GM12878 (cell line): ENCODE measurements at regions not wholly inside any gene's neighbourhood (a gene's known extent, or its start where the extent isn't known, plus 50 kb on each side); places are given as distances from the start of the nearest gene placed in this dataset.

Source experiments
- ATAC-seq: fragments of 200-7000 bp; cut with Tn5 transposase; 3 replicates; pipeline ENCODE4 v1.9.1; 2020; ENCODE audit warnings: mild to moderate bottlenecking, moderate library complexity
- BruUV-seq: library from RNA; stranded (reverse); fragments of 400-500 nt; replicated peaks from 2 replicates; lab custom pipeline; 2021; lab: Mats Ljungman, UMichigan
- CTCF ChIA-PET: fragments of 300-600 bp; sonication (Branson Sonifier 250); formaldehyde crosslinking; extraction: SDS; loops from one replicate; lab custom pipeline; 2021; ENCODE audit warnings: inconsistent platforms; lab: Yijun Ruan, JAX
- POLR2A ChIA-PET: fragments of 350-600 bp; formaldehyde crosslinking; extraction: SDS; loops from one replicate; lab custom pipeline; 2021; ENCODE audit warnings: inconsistent platforms; lab: Charles Lee
- RAD21 ChIA-PET: fragments of 300-600 bp; sonication (Branson Sonifier 250); formaldehyde crosslinking; loops from one replicate; lab custom pipeline; 2023; ENCODE audit warnings: antibody characterized with exemption; ENCODE audit not compliant: unreplicated experiment; lab: Charles Lee
- SMC1A ChIA-PET: fragments of 300-600 bp; sonication (Branson Sonifier 250); formaldehyde crosslinking; loops from one replicate; lab custom pipeline; 2023; ENCODE audit not compliant: unreplicated experiment, uncharacterized antibody; lab: Charles Lee
- DNase-seq: peaks from one replicate; pipeline ENCODE4 v3.0.0-alpha.2; 2011; ENCODE audit warnings: low read depth, low spot score
- FAIRE-seq: peaks from 3 replicates; lab custom pipeline; 2011; peaks lifted over from hg19 to GRCh38; lab: Jason Lieb, UNC
- H2AFZ ChIP-seq: 2 replicates; pipeline ENCODE4 v1.6.0; 2011; ENCODE audit warnings: low read depth, low read length, control low read depth; ENCODE audit not compliant: control insufficient read depth
- H3K27ac ChIP-seq: 2 replicates; pipeline ENCODE4 v1.5.1; 2011; ENCODE audit warnings: control low read depth; ENCODE audit not compliant: control insufficient read depth, insufficient read depth
- H3K27me3 ChIP-seq, 2 experiments: replicated peaks in 1 of 2; 2 replicates each; pipeline versions ENCODE4 v1.6.0 to v1.6.1; 2011; ENCODE audit warnings: low read length in 1 of 2; ENCODE audit not compliant: control insufficient read depth in 2 of 2, insufficient read depth in 2 of 2
- H3K36me3 ChIP-seq, 2 experiments: 2 replicates each; pipeline ENCODE4 v1.5.1; 2011; ENCODE audit warnings: low read length in 1 of 2; ENCODE audit not compliant: control insufficient read depth in 2 of 2, insufficient read depth in 2 of 2
- H3K4me1 ChIP-seq: 2 replicates; pipeline ENCODE4 v1.6.1; 2011; ENCODE audit warnings: mild to moderate bottlenecking, low read length, moderate library complexity, mixed read lengths; ENCODE audit not compliant: control insufficient read depth, insufficient read depth
- H3K4me2 ChIP-seq: 2 replicates; pipeline ENCODE4 v1.6.0; 2011; ENCODE audit warnings: control low read depth; ENCODE audit not compliant: control insufficient read depth, insufficient read depth
- H3K4me3 ChIP-seq: fragments of 200-600 bp; sonication (generic); 2 replicates; pipeline ENCODE4 v1.5.1; 2016
- H3K79me2 ChIP-seq: 2 replicates; pipeline ENCODE4 v1.6.0; 2011; ENCODE audit warnings: low read length; ENCODE audit not compliant: control insufficient read depth, insufficient read depth
- H3K9ac ChIP-seq: 2 replicates; pipeline ENCODE4 v1.8.0; 2011; ENCODE audit warnings: low read length, control low read depth, mixed read lengths; ENCODE audit not compliant: control insufficient read depth, insufficient read depth
- H3K9me3 ChIP-seq: replicated peaks from 3 replicates; pipeline ENCODE4 v1.5.1; 2011; ENCODE audit warnings: mild to moderate bottlenecking, low read length; ENCODE audit not compliant: control insufficient read depth, insufficient read depth
- H4K20me1 ChIP-seq: 2 replicates; pipeline ENCODE4 v1.6.0; 2011; ENCODE audit not compliant: control insufficient read depth, insufficient read depth
- BCL3 ChIP-seq: IDR thresholded peaks from 2 replicates; pipeline ENCODE4 v1.6.1; 2011; ENCODE audit warnings: borderline replicate concordance, low read depth, mild to moderate bottlenecking, moderate library complexity, low read length; ENCODE audit not compliant: insufficient read depth, poor library complexity, severe bottlenecking
- CREB1 ChIP-seq: IDR thresholded peaks from 2 replicates; pipeline ENCODE4 v1.6.1; 2012; ENCODE audit warnings: low read depth, mild to moderate bottlenecking, inconsistent platforms
- E2F8 ChIP-seq: fragments of 450-650 bp; IDR thresholded peaks from 2 replicates; pipeline ENCODE4 v1.6.1; 2018; ENCODE audit warnings: mild to moderate bottlenecking, low read depth, moderate library complexity; ENCODE audit not compliant: partially characterized antibody
- IRF5 ChIP-seq: fragments of 450-650 bp; IDR thresholded peaks from 2 replicates; pipeline ENCODE4 v1.6.1; 2017; ENCODE audit warnings: borderline replicate concordance
- JUNB ChIP-seq: IDR thresholded peaks from 2 replicates; pipeline ENCODE4 v1.6.1; 2016; ENCODE audit warnings: antibody characterized with exemption, mild to moderate bottlenecking
- KAT2A ChIP-seq: conservative IDR thresholded peaks from 2 replicates; pipeline ENCODE4 v1.6.1; 2011; ENCODE audit warnings: low read depth, low read length; ENCODE audit not compliant: control insufficient read depth
- PAX8 ChIP-seq: fragments of 450-650 bp; IDR thresholded peaks from 2 replicates; pipeline ENCODE4 v1.6.1; 2017; ENCODE audit warnings: mild to moderate bottlenecking, moderate library complexity
- RAD21 ChIP-seq: IDR thresholded peaks from 2 replicates; pipeline ENCODE4 v1.6.1; 2011; ENCODE audit warnings: mild to moderate bottlenecking, low read depth, low read length, moderate library complexity; ENCODE audit not compliant: insufficient read depth
- RCOR1 ChIP-seq: conservative IDR thresholded peaks from 2 replicates; pipeline ENCODE4 v1.6.1; 2012; ENCODE audit warnings: low read depth, low read length, improper control_type of control experiment
- RFX5 ChIP-seq: IDR thresholded peaks from 2 replicates; pipeline ENCODE4 v1.6.1; 2011; ENCODE audit warnings: low read depth, low read length, improper control_type of control experiment
- TAF1 ChIP-seq: IDR thresholded peaks from 2 replicates; pipeline ENCODE4 v1.6.1; 2011; ENCODE audit warnings: mild to moderate bottlenecking, low read depth, low read length, borderline replicate concordance
- TCF7 ChIP-seq: IDR thresholded peaks from 2 replicates; pipeline ENCODE4 v1.6.1; 2014; ENCODE audit warnings: antibody characterized with exemption, borderline replicate concordance
- ZSCAN29 ChIP-seq: fragments of 450-650 bp; IDR thresholded peaks from 2 replicates; pipeline ENCODE4 v1.6.1; 2017; ENCODE audit warnings: mild to moderate bottlenecking, moderate library complexity
- WGBS: methylation state at CpG from one replicate; pipeline ENCODE4 v1.1.6; 2016; ENCODE audit warnings: low lambda C conversion rate; ENCODE audit not compliant: insufficient replicate concordance, insufficient coverage; ENCODE audit errors: missing lambda C conversion rate; 5-methylcytosine and 5-hydroxymethylcytosine counted together
- in situ Hi-C: fragments of 300-500 bp; cut with MboI; formaldehyde crosslinking; loops from 9 replicates; pipeline ENCODE4 v1.14.3; 2018; ENCODE audit warnings: mixed read lengths
- intact Hi-C: fragments of 100-400 bp; cut with micrococcal nuclease; formaldehyde crosslinking; loops from one replicate; pipeline ENCODE4 v1.14.2; 2022; ENCODE audit not compliant: unreplicated experiment
- TF ChIP-seq, protein P1 (sequence below): IDR thresholded peaks from 2 replicates; pipeline ENCODE4 v1.6.1; 2011; ENCODE audit warnings: borderline replicate concordance, low read depth, mild to moderate bottlenecking, moderate library complexity, mixed read lengths, low read length; ENCODE audit not compliant: insufficient read depth; ENCODE audit errors: extremely low read length

- TF ChIP-seq E2F8 (no peak), KAT2A (no peak), TCF7 (no peak), PAX8 (no peak), CREB1 (no peak), BCL3 (no peak), RCOR1 (no peak)
These were observed 130.8 kb downstream of the TLR5 start (continued) for GRCh38 chr1:223012176-223012788.

DNA sequence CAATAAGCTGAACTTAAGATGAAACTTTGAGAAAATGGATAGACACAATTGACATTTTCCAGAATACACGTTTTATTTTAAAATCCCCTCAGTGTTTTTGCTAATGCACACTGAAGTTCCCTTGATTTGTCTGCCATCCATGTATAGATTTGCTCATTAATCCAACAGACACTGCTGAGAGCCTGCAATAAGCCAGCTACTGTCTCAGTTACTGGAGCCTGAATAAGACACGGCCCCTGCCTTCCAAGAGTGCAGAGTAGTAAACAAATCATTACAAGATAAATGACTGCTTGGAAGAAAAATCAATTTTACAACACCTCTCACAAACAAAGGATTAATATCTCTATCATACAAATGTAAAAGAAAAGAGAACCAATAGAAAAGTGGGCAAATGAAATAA lies 130.1 kb downstream of the TLR5 start:
- no peak overlapping the region for H2AFZ ChIP-seq
- no peaks in the 10 kb centered on the region for H4K20me1 ChIP-seq
- intact Hi-C loops = no loop called here
- H3K9ac ChIP-seq = no peak overlapping the region
- no peaks in the 10 kb centered on the region for H3K4me1 ChIP-seq
- WGBS = 24% methylated on average over 2 of the region's 2 CpGs
- DNase-seq = no peak
- ChIA-PET RAD21 (no interaction called here), POLR2A (no interaction called here), CTCF (interaction anchor here (0.6 to 1.1 kb wide), 2 partner anchors 31 to 548 kb away, joined by 3 read pairs; no protein-coding TSS in a partner anchor), SMC1A (no interaction called here)
- ATAC-seq = no peak
- H3K79me2 ChIP-seq = no peaks in the 10 kb centered on the region
- H3K4me3 ChIP-seq = no peak overlapping the region
- H3K9me3 ChIP-seq = no peaks in the 10 kb centered on the region
- FAIRE-seq = no peak
- no peak overlapping the region for H3K4me2 ChIP-seq
- BruUV-seq = no TSS peak
- in situ Hi-C loops = no loop called here
- H3K36me3 ChIP-seq = no peaks in the 10 kb centered on the region
- H3K27me3 ChIP-seq = no peaks in the 10 kb centered on the region; a peak in 1 of 4 replicates
- no peak overlapping the region for H3K27ac ChIP-seq
- TF ChIP-seq TAF1 (no peak), JUNB (no peak), RFX5 (no peak), IRF5 (no peak), RAD21 (no peak), ZSCAN29 (no peak)
- TF ChIP-seq, protein P1, sequence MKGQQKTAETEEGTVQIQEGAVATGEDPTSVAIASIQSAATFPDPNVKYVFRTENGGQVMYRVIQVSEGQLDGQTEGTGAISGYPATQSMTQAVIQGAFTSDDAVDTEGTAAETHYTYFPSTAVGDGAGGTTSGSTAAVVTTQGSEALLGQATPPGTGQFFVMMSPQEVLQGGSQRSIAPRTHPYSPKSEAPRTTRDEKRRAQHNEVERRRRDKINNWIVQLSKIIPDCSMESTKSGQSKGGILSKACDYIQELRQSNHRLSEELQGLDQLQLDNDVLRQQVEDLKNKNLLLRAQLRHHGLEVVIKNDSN = no peak
